Stimulated activated CD4-positive, alpha-beta T cell treated with anti-CD3 and anti-CD28 coated beads, Interleukin-4, amount 100 ng/mL, for 1 hour (primary cell): ENCODE measurements at regions not wholly inside any gene's neighbourhood (a gene's known extent, or its start where the extent isn't known, plus 50 kb on each side); places are given as distances from the start of the nearest gene placed in this dataset.

Experiments
- DNase-seq: peaks from one replicate; pipeline ENCODE4 v3.0.0-alpha.2; 2020

GRCh38 chr10:78770167-78771090 lies 298.3 kb upstream of the ZMIZ1 start:
- no peak for DNase-seq

GRCh38 chr10:78771260-78771659 lies 297.5 kb upstream of the ZMIZ1 start:
- DNase-seq, result no peak

- no peak for DNase-seq
Observed at GRCh38 chr10:78771808-78772455, 296.8 kb upstream of the ZMIZ1 start.

- no peak for DNase-seq
Observed at GRCh38 chr10:78772486-78772885, 296.3 kb upstream of the ZMIZ1 start.

GRCh38 chr10:78772986-78773530 lies 295.7 kb upstream of the ZMIZ1 start:
- DNase-seq, result no peak

- no peak for DNase-seq
Observed at GRCh38 chr10:78774614-78774998, 294.2 kb upstream of the ZMIZ1 start.

- DNase-seq, result no peak
Observed at GRCh38 chr10:78774999-78775711, 293.6 kb upstream of the ZMIZ1 start.

GRCh38 chr10:78775891-78776290 lies 292.9 kb upstream of the ZMIZ1 start:
- DNase-seq, result no peak

- no peak for DNase-seq
Observed at GRCh38 chr10:78776756-78777155, 292.0 kb upstream of the ZMIZ1 start.

- no peak for DNase-seq
Observed at GRCh38 chr10:78777466-78777865, 291.3 kb upstream of the ZMIZ1 start.

- DNase-seq, result no peak
Observed at GRCh38 chr10:78777867-78778266, 290.9 kb upstream of the ZMIZ1 start.

GRCh38 chr10:78778444-78779338 lies 290.1 kb upstream of the ZMIZ1 start:
- no peak for DNase-seq

GRCh38 chr10:78779339-78779955 lies 289.3 kb upstream of the ZMIZ1 start:
- no peak for DNase-seq

GRCh38 chr10:78780551-78780961 lies 288.2 kb upstream of the ZMIZ1 start:
- no peak for DNase-seq

GRCh38 chr10:78781251-78781913 lies 287.4 kb upstream of the ZMIZ1 start:
- DNase-seq, result no peak

GRCh38 chr10:78781991-78782390 lies 286.8 kb upstream of the ZMIZ1 start:
- no peak for DNase-seq

- DNase-seq, result no peak
Observed at GRCh38 chr10:78782441-78782840, 286.3 kb upstream of the ZMIZ1 start.

- no peak for DNase-seq
Observed at GRCh38 chr10:78783753-78784152, 285.0 kb upstream of the ZMIZ1 start.

GRCh38 chr10:78784546-78784945 lies 284.2 kb upstream of the ZMIZ1 start:
- DNase-seq, result no peak

- DNase-seq, result no peak
Observed at GRCh38 chr10:78785066-78785465, 283.7 kb upstream of the ZMIZ1 start.

- DNase-seq, result no peak
Observed at GRCh38 chr10:78785991-78786390, 282.8 kb upstream of the ZMIZ1 start.
